DND-41 (cell line): ENCODE measurements at regions not wholly inside any gene's neighbourhood (a gene's known extent, or its start where the extent isn't known, plus 50 kb on each side); places are given as distances from the start of the nearest gene placed in this dataset.

Source experiments
- ATAC-seq: fragments of 200-7000 bp; cut with Tn5 transposase; 3 replicates; pipeline ENCODE4 v1.9.1; 2021; ENCODE audit warnings: low read depth; ENCODE audit not compliant: insufficient read depth
- DNase-seq: peaks from one replicate; pipeline ENCODE4 v3.0.0-alpha.2; 2020
- H2AFZ ChIP-seq: 2 replicates; pipeline ENCODE4 v1.6.0; 2012; ENCODE audit warnings: low read depth, low read length
- H3K27ac ChIP-seq: 2 replicates; pipeline ENCODE4 v1.5.1; 2012; ENCODE audit warnings: low read length, inconsistent platforms
- H3K27me3 ChIP-seq: fragments of 200-600 bp; sonication (generic); 2 replicates; pipeline ENCODE4 v1.6.0; 2012; ENCODE audit warnings: low read length, mild to moderate bottlenecking, inconsistent platforms; ENCODE audit not compliant: insufficient read depth, poor library complexity
- H3K36me3 ChIP-seq: 2 replicates; pipeline ENCODE4 v1.5.1; 2012; ENCODE audit warnings: low read length, inconsistent platforms; ENCODE audit not compliant: insufficient read depth
- H3K4me1 ChIP-seq: 2 replicates; pipeline ENCODE4 v1.5.1; 2012; ENCODE audit warnings: mild to moderate bottlenecking, low read length; ENCODE audit not compliant: insufficient read depth
- H3K4me2 ChIP-seq: 2 replicates; pipeline ENCODE4 v1.6.0; 2012; ENCODE audit warnings: mild to moderate bottlenecking, moderate library complexity, low read length, inconsistent platforms; ENCODE audit not compliant: insufficient read depth
- H3K4me3 ChIP-seq, 2 experiments: fragments of 200-600 bp in 1 of 2; shearing (Covaris generic) in 1 of 2; 2 replicates each; pipeline ENCODE4 v1.5.1; 2012 to 2016; ENCODE audit warnings: inconsistent platforms in 2 of 2, low read length in 2 of 2, mild to moderate bottlenecking in 2 of 2, low read depth in 1 of 2, moderate library complexity in 1 of 2
- H3K79me2 ChIP-seq: 2 replicates; pipeline ENCODE4 v1.6.0; 2012; ENCODE audit warnings: low read length, inconsistent platforms; ENCODE audit not compliant: insufficient read depth
- H3K9ac ChIP-seq: 2 replicates; pipeline ENCODE4 v1.6.0; 2012; ENCODE audit warnings: low read depth, mild to moderate bottlenecking, inconsistent platforms, low read length, moderate library complexity
- H3K9me3 ChIP-seq: 2 replicates; pipeline ENCODE4 v1.5.1; 2012; ENCODE audit warnings: low read length, moderate library complexity, mild to moderate bottlenecking, inconsistent platforms; ENCODE audit not compliant: insufficient read depth, severe bottlenecking
- H4K20me1 ChIP-seq: 2 replicates; pipeline ENCODE4 v1.6.0; 2012; ENCODE audit warnings: low read length; ENCODE audit not compliant: insufficient read depth
- CTCF ChIP-seq: IDR thresholded peaks from 2 replicates; pipeline ENCODE4 v1.5.1; 2012; ENCODE audit warnings: borderline replicate concordance, low read length, moderate library complexity, mild to moderate bottlenecking; ENCODE audit not compliant: poor library complexity, severe bottlenecking; ENCODE audit errors: extremely low read depth
- EZH2 ChIP-seq: IDR thresholded peaks from 3 replicates; pipeline ENCODE4 v1.6.1; 2012; ENCODE audit warnings: borderline replicate concordance, low read depth, mild to moderate bottlenecking, moderate library complexity, low read length, inconsistent platforms; ENCODE audit not compliant: severe bottlenecking

- ATAC-seq (no peak), DNase-seq (no peak)
- Histone ChIP-seq H4K20me1 (no peaks in the 10 kb centered on the region), H3K4me3 (no peak overlapping the region), H3K4me1 (no peaks in the 10 kb centered on the region), H3K9ac (no peak overlapping the region), H3K27me3 (no peaks in the 10 kb centered on the region), H2AFZ (no peak overlapping the region), H3K36me3 (no peaks in the 10 kb centered on the region), H3K27ac (no peak overlapping the region), H3K4me2 (no peak overlapping the region), H3K79me2 (no peaks in the 10 kb centered on the region), H3K9me3 (peaks cover 2% of the 10 kb centered on the region)
- no peak for TF ChIP-seq EZH2
Measured at GRCh38 chr1:94683886-94684285, 136.3 kb upstream of the SLC44A3 start.

GRCh38 chr1:94680039-94680377 is 138.4 kb upstream of the F3 start:
- no peak overlapping the region for H3K4me2 ChIP-seq
- H4K20me1 ChIP-seq: no peaks in the 10 kb centered on the region
- no peak for TF ChIP-seq CTCF
- TF ChIP-seq EZH2: no peak
- H3K79me2 ChIP-seq: no peaks in the 10 kb centered on the region
- no peaks in the 10 kb centered on the region for H3K36me3 ChIP-seq
- H3K27ac ChIP-seq: no peak overlapping the region
- no peaks in the 10 kb centered on the region for H3K27me3 ChIP-seq
- no peak overlapping the region for H3K9ac ChIP-seq
- H2AFZ ChIP-seq: no peak overlapping the region
- H3K4me1 ChIP-seq: no peaks in the 10 kb centered on the region
- H3K9me3 ChIP-seq: no peaks in the 10 kb centered on the region
- no peak overlapping the region for H3K4me3 ChIP-seq
- DNase-seq (no peak), ATAC-seq (no peak)

- no peaks in the 10 kb centered on the region for H3K27me3 ChIP-seq
- no peaks in the 10 kb centered on the region for H3K4me1 ChIP-seq
- no peak overlapping the region for H3K4me3 ChIP-seq
- H2AFZ ChIP-seq: no peak overlapping the region
- no peak overlapping the region for H3K27ac ChIP-seq
- no peaks in the 10 kb centered on the region for H3K79me2 ChIP-seq
- H3K9me3 ChIP-seq: no peaks in the 10 kb centered on the region
- ATAC-seq (no peak), DNase-seq (no peak)
- no peak overlapping the region for H3K9ac ChIP-seq
- no peaks in the 10 kb centered on the region for H4K20me1 ChIP-seq
- TF ChIP-seq CTCF: no peak
- no peak for TF ChIP-seq EZH2
- H3K4me2 ChIP-seq: no peak overlapping the region
- H3K36me3 ChIP-seq: no peaks in the 10 kb centered on the region
Measured at GRCh38 chr1:94679332-94680038, 137.9 kb upstream of the F3 start.

GRCh38 chr1:94678202-94678848 is 136.8 kb upstream of the F3 start:
- Histone ChIP-seq H3K27ac (no peak overlapping the region), H2AFZ (no peak overlapping the region), H3K4me2 (no peak overlapping the region), H3K9ac (no peak overlapping the region), H3K79me2 (no peaks in the 10 kb centered on the region), H3K36me3 (no peaks in the 10 kb centered on the region), H3K4me3 (no peak overlapping the region), H3K9me3 (no peaks in the 10 kb centered on the region), H3K4me1 (no peaks in the 10 kb centered on the region), H3K27me3 (no peaks in the 10 kb centered on the region), H4K20me1 (no peaks in the 10 kb centered on the region)
- DNase-seq (no peak), ATAC-seq (no peak)
- TF ChIP-seq EZH2 (no peak), CTCF (no peak)
